Ovary (tissue), 3 donors: ENCODE measurements at regions not wholly inside any gene's neighbourhood (a gene's known extent, or its start where the extent isn't known, plus 50 kb on each side); places are given as distances from the start of the nearest gene placed in this dataset.

Experiments
- CTCF ChIP-seq, 3 donors: fragments of 450-650 bp in 2 of 3; fragments of 200-600 bp in 1 of 3; IDR thresholded peaks; one replicate each; pipeline versions ENCODE4 v1.5.1 to v1.8.0; 2016 to 2022; ENCODE audit warnings: antibody characterized with exemption in 3 of 3, mild to moderate bottlenecking in 1 of 3
- EP300 ChIP-seq: sonication (generic); formaldehyde crosslinking; IDR thresholded peaks from one replicate; pipeline ENCODE4 v1.6.1; 2017; ENCODE audit warnings: antibody characterized with exemption
- donor health status: DM: no; HTN: no; CAD: no.

DNA sequence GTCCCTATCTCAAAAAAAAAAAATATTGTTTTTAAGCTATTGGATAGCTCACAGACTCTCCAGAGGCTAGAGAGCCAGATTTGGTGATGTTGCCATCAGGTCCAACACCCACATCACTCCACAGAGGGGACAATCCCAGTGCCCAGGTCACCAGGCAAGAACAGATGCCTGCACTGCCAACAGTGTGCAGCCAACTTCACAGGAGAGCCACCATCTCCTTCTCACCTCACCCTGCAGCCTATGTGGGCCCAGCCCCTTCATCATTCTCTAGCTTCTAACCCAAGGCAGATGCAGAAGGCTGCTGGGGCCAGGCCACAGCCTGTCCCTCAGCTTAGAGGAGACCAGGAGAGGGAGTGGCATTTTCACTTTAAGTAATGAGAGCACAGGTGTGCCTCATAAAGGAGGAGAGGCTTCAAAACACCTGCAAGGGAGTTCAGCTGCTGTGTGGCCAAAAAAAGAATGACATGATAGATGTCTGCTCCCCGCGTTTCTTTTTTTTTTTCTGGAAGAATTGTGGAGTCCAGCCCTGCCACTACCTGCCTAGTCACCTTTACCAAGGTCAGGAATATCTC is 98.0 kb upstream of the ZSWIM2 start:
- TF ChIP-seq CTCF (IDR thresholded peaks at IDR 0.05) (no peak), EP300 (no peak)
